Astrocyte of the spinal cord (primary cell): ENCODE measurements at regions not wholly inside any gene's neighbourhood (a gene's known extent, or its start where the extent isn't known, plus 50 kb on each side); places are given as distances from the start of the nearest gene placed in this dataset.

ENCODE experiments used
- DNase-seq: peaks from one replicate; pipeline ENCODE4 v3.0.0; 2011; ENCODE audit warnings: low read depth, low spot score
- H3K4me3 ChIP-seq: 2 replicates; pipeline ENCODE4 v1.5.1; 2011; ENCODE audit warnings: low read depth, mild to moderate bottlenecking, low read length, moderate library complexity
- in situ Hi-C: cut with HindIII; loops from 2 replicates; pipeline ENCODE4 v1.10.0; 2017; ENCODE audit warnings: low sequenced_read_pairs
- TF ChIP-seq, protein P1 (sequence below): IDR thresholded peaks from 2 replicates; pipeline ENCODE4 v1.5.1; 2012; ENCODE audit warnings: low read depth, mild to moderate bottlenecking, low read length, inconsistent platforms

DNA sequence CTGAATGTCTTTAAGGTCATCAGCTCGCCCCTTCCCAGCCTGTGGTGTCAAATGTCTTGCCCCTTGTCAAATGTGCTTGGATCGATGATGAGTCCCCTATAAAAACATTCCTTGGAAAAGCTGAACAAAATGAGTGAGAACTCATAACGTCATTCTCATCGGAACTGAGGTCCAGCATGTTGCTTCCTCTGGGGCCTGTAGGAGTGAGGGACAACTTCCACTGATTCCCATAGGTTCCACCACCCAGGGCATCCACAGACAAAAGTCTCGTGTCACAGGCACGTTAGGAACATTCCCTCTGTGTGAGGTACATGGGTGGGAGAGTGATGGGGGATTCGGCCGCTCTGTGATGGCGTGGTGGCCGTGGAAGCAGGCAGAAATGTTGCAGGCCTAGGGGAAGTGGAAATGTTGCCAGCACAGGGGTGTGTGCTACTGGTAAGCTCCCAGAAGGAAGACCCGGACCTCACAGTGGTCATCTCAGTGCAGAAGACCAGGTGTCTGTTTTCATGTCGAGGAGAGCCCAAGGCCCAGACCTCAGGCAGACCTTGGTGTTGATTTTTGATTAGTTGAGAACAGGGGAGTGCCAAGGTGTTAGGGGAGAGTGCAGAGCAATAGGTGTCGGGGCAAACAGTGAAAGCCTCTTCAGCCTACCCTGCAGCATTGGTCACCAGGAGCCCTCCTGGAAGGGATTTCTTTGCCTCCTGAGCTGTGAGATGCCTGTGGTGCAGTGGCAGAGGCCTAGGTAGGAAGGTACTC lies 96.8 kb downstream of the SNRPN start:
- DNase-seq = no peak
- no peak overlapping the region for H3K4me3 ChIP-seq
- in situ Hi-C loops = no loop called here
- TF ChIP-seq, protein P1, sequence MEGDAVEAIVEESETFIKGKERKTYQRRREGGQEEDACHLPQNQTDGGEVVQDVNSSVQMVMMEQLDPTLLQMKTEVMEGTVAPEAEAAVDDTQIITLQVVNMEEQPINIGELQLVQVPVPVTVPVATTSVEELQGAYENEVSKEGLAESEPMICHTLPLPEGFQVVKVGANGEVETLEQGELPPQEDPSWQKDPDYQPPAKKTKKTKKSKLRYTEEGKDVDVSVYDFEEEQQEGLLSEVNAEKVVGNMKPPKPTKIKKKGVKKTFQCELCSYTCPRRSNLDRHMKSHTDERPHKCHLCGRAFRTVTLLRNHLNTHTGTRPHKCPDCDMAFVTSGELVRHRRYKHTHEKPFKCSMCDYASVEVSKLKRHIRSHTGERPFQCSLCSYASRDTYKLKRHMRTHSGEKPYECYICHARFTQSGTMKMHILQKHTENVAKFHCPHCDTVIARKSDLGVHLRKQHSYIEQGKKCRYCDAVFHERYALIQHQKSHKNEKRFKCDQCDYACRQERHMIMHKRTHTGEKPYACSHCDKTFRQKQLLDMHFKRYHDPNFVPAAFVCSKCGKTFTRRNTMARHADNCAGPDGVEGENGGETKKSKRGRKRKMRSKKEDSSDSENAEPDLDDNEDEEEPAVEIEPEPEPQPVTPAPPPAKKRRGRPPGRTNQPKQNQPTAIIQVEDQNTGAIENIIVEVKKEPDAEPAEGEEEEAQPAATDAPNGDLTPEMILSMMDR = no peak

DNA sequence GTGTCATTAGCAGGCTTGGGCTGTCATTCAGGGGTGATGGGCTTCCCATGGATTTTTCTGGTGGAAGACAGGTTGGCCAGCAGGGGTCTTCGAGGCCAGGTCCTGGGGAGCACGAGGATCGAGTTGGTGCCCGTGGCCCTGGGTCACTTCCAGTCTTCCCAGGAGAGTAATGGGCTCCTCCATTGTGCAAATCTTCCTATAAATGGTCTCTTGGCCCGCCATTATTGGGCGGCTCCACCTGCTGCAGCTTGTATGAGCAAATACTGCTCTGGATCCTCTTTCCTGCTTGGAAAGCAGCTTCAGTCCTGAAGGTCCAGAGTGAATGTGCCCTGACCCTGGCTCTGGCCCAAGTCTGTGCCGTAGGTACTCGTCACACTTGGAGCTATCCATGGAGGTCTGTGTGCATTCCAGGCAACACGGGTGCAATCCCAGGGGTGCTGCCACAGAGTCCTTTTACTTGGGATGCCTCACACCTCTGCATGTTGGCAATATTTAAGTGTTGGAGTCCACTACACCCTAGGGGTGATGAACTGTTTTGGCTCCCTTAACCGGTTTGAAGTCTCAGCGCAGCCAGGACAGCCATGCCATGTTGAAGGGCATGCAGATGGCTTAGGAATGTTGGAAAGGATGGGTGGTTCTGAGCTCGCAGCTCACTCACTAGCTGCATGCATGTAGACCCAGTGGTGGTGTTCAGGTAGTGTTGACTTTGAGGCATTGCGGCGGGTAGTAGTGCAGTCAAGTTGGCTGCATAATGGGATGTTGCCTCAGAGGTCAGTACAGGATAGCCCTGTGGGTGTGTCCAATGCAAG lies 97.6 kb downstream of the SNRPN start:
- H3K4me3 ChIP-seq = no peak overlapping the region
- DNase-seq = no peak
- TF ChIP-seq, protein P1 = no peak
- in situ Hi-C loops = no loop called here

DNA sequence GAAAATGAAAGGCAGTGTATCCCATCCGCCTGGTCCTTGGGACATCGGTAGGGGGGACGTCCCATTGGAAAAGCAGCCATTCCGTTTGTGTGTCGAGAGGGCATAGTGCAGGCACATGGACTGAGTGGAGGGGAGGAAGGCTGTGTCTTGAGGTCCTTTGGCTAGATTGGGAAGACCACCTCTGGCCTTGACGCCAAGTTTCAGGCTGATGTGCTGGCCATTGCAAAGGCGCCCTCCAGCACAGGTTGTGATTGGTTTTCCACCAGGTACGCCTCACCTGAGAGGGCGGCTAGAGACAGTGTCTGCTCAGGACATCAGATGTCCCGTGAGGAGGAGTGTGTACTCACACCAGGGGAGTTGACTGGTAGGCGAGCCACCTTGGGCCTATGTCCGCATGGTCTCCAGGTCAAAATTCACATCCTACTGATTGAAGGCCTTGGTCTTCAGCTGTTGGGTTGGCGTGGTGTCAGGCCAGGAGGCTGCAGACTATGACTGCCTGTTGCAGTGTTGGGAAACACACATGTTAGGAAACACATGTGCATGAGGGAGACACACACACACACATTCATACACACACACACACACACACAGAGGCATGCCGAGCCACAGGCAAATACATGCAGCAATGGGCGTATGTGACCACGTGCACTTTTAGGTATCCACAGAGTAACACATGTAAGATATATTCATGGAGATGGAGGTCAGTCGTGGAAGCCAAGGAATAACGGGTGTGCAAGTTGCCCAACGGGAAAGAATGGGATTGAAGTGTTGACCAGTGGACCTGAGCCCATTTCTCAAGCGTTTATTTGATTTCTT lies 98.4 kb downstream of the SNRPN start:
- DNase-seq = no peak
- in situ Hi-C loops = no loop called here
- H3K4me3 ChIP-seq = no peak overlapping the region
- TF ChIP-seq, protein P1 = no peak

DNA sequence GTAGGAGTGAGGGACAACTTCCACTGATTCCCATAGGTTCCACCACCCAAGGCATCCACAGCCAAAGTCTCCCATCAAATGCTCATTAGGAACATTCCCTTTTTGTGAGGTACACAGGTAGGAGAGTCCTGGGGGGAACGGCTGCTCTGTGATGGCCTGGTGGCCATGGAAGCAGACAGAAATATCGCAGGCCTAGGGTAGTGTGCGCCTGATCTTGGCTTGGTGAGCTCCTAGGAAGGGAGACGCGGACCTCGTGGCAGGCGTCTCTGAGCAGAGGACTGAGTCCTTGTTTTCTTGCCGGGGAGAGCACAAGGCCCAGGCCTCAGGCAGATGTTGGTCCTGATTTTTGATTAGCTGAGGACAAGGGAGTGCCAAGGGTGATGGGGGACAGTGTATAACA lies 99.5 kb downstream of the SNRPN start:
- DNase-seq = no peak
- in situ Hi-C loops = no loop called here
- TF ChIP-seq, protein P1 = no peak
- H3K4me3 ChIP-seq = no peak overlapping the region

DNA sequence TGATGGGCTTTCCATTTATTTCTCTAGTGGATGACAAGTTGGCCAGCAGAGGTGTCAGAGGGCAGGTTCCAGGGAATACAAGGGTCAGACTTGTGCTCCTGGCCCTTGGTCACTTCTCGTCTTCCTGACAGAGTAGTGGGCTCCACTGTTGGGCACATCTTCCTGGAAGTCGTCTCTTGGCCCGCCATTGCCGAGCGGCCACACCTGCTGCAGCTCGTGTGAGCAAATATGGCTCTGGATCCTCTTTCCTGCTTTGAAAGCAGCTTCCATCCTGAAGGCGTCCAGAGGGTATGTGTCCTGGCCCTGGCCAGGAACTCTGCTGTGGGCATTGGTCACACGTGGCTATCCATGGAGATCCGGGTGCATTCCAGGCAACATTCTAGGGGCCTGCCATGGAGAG lies 100.2 kb downstream of the SNRPN start:
- DNase-seq = no peak
- in situ Hi-C loops = no loop called here

More for the DNA sequence above, 100.2 kb downstream of the SNRPN start:
- no peak overlapping the region for H3K4me3 ChIP-seq
- TF ChIP-seq, protein P1 = no peak
